ENCODE measurements at regions not wholly inside any gene's neighbourhood (a gene's known extent, or its start where the extent isn't known, plus 50 kb on each side); places are given as distances from the start of the nearest gene placed in this dataset.

- WGBS (ENCODE audit: insufficient coverage, insufficient read length), result no CpG with 5 or more reads among the region's 11 CpGs
- H3K9me3 ChIP-seq (ENCODE audit: control insufficient read depth, insufficient read depth, low read length), result no peaks in the 10 kb centered on the region
- DNase-seq (ENCODE audit: low read depth, low spot score), result no peak
Measured at GRCh38 chr18:70461323-70462077, 172.7 kb downstream of the SOCS6 start.

GRCh38 chr18:70459731-70460130 lies 170.9 kb downstream of the SOCS6 start:
- Histone ChIP-seq H3K27me3 (ENCODE audit: control insufficient read depth, insufficient read depth, low read length) (no peaks in the 10 kb centered on the region), H3K4me3 (ENCODE audit: low read length) (no peak overlapping the region), H3K9me3 (ENCODE audit: control insufficient read depth, insufficient read depth, low read length) (no peaks in the 10 kb centered on the region), H3K27ac (ENCODE audit: low read length) (no peak overlapping the region), H3K4me1 (ENCODE audit: control insufficient read depth, insufficient read depth, low read length) (no peaks in the 10 kb centered on the region), H3K36me3 (ENCODE audit: control insufficient read depth, insufficient read depth, low read length) (no peaks in the 10 kb centered on the region)
- no CpG with 5 or more reads among the region's 5 CpGs for WGBS (ENCODE audit: insufficient coverage, insufficient read length)
- no peak for DNase-seq (ENCODE audit: low read depth, low spot score)

More at GRCh38 chr18:70461323-70462077, 172.7 kb downstream of the SOCS6 start:
- Histone ChIP-seq H3K36me3 (ENCODE audit: control insufficient read depth, insufficient read depth, low read length) (no peaks in the 10 kb centered on the region), H3K27me3 (ENCODE audit: control insufficient read depth, insufficient read depth, low read length) (no peaks in the 10 kb centered on the region), H3K4me3 (ENCODE audit: low read length) (no peak overlapping the region), H3K4me1 (ENCODE audit: control insufficient read depth, insufficient read depth, low read length) (no peaks in the 10 kb centered on the region), H3K27ac (ENCODE audit: low read length) (no peak overlapping the region)

GRCh38 chr18:70459251-70459650 lies 170.4 kb downstream of the SOCS6 start:
- WGBS (ENCODE audit: insufficient coverage, insufficient read length), result 100% methylated on average over 1 of the region's 4 CpGs
- H3K27ac ChIP-seq (ENCODE audit: low read length), result no peak overlapping the region
- H3K4me1 ChIP-seq (ENCODE audit: control insufficient read depth, insufficient read depth, low read length), result no peaks in the 10 kb centered on the region; the same call in 1 of the 2 replicates

GRCh38 chr18:70457788-70458187 lies 168.9 kb downstream of the SOCS6 start:
- Histone ChIP-seq H3K4me1 (ENCODE audit: control insufficient read depth, insufficient read depth, low read length) (no peaks in the 10 kb centered on the region; the same call in 1 of the 2 replicates), H3K27me3 (ENCODE audit: control insufficient read depth, insufficient read depth, low read length) (no peaks in the 10 kb centered on the region), H3K4me3 (ENCODE audit: low read length) (no peak overlapping the region), H3K36me3 (ENCODE audit: control insufficient read depth, insufficient read depth, low read length) (no peaks in the 10 kb centered on the region), H3K9me3 (ENCODE audit: control insufficient read depth, insufficient read depth, low read length) (no peaks in the 10 kb centered on the region), H3K27ac (ENCODE audit: low read length) (no peak overlapping the region)
- no CpG with 5 or more reads among the region's 3 CpGs for WGBS (ENCODE audit: insufficient coverage, insufficient read length)
- DNase-seq (ENCODE audit: low read depth, low spot score), result no peak

More at GRCh38 chr18:70459251-70459650, 170.4 kb downstream of the SOCS6 start:
- Histone ChIP-seq H3K4me3 (ENCODE audit: low read length) (no peak overlapping the region), H3K36me3 (ENCODE audit: control insufficient read depth, insufficient read depth, low read length) (no peaks in the 10 kb centered on the region), H3K9me3 (ENCODE audit: control insufficient read depth, insufficient read depth, low read length) (no peaks in the 10 kb centered on the region), H3K27me3 (ENCODE audit: control insufficient read depth, insufficient read depth, low read length) (no peaks in the 10 kb centered on the region)
- no peak for DNase-seq (ENCODE audit: low read depth, low spot score)

GRCh38 chr18:70457223-70457622 lies 168.4 kb downstream of the SOCS6 start:
- WGBS (ENCODE audit: insufficient coverage, insufficient read length), result no CpG with 5 or more reads among the region's 3 CpGs
- Histone ChIP-seq H3K4me1 (ENCODE audit: control insufficient read depth, insufficient read depth, low read length) (no peaks in the 10 kb centered on the region; the same call in 1 of the 2 replicates), H3K27me3 (ENCODE audit: control insufficient read depth, insufficient read depth, low read length) (no peaks in the 10 kb centered on the region), H3K4me3 (ENCODE audit: low read length) (no peak overlapping the region), H3K36me3 (ENCODE audit: control insufficient read depth, insufficient read depth, low read length) (no peaks in the 10 kb centered on the region), H3K27ac (ENCODE audit: low read length) (no peak overlapping the region), H3K9me3 (ENCODE audit: control insufficient read depth, insufficient read depth, low read length) (no peaks in the 10 kb centered on the region)
- no peak for DNase-seq (ENCODE audit: low read depth, low spot score)

- Histone ChIP-seq H3K9me3 (ENCODE audit: control insufficient read depth, insufficient read depth, low read length) (no peaks in the 10 kb centered on the region), H3K4me1 (ENCODE audit: control insufficient read depth, insufficient read depth, low read length) (no peaks in the 10 kb centered on the region; the same call in 1 of the 2 replicates), H3K27me3 (ENCODE audit: control insufficient read depth, insufficient read depth, low read length) (no peaks in the 10 kb centered on the region), H3K36me3 (ENCODE audit: control insufficient read depth, insufficient read depth, low read length) (no peaks in the 10 kb centered on the region), H3K4me3 (ENCODE audit: low read length) (no peak overlapping the region), H3K27ac (ENCODE audit: low read length) (no peak overlapping the region)
- no peak for DNase-seq (ENCODE audit: low read depth, low spot score)
- WGBS (ENCODE audit: insufficient coverage, insufficient read length), result no CpG with 5 or more reads among the region's 6 CpGs
Measured at GRCh38 chr18:70456376-70456775, 167.5 kb downstream of the SOCS6 start.

- H3K27me3 ChIP-seq (ENCODE audit: control insufficient read depth, insufficient read depth, low read length), result no peaks in the 10 kb centered on the region
- no peaks in the 10 kb centered on the region for H3K9me3 ChIP-seq (ENCODE audit: control insufficient read depth, insufficient read depth, low read length)
- H3K4me1 ChIP-seq (ENCODE audit: control insufficient read depth, insufficient read depth, low read length), result no peaks in the 10 kb centered on the region; the same call in 1 of the 2 replicates
- no peaks in the 10 kb centered on the region for H3K36me3 ChIP-seq (ENCODE audit: control insufficient read depth, insufficient read depth, low read length)
- WGBS (ENCODE audit: insufficient coverage, insufficient read length), result no CpG with 5 or more reads among the region's 2 CpGs
- H3K27ac ChIP-seq (ENCODE audit: low read length), result no peak overlapping the region
- H3K4me3 ChIP-seq (ENCODE audit: low read length), result no peak overlapping the region
- DNase-seq (ENCODE audit: low read depth, low spot score), result no peak
Measured at GRCh38 chr18:70455731-70456130, 166.9 kb downstream of the SOCS6 start.

GRCh38 chr18:70454704-70455322 lies 166.0 kb downstream of the SOCS6 start:
- H3K4me1 ChIP-seq (ENCODE audit: control insufficient read depth, insufficient read depth, low read length), result no peaks in the 10 kb centered on the region; the same call in 1 of the 2 replicates
- no CpG with 5 or more reads among the region's 5 CpGs for WGBS (ENCODE audit: insufficient coverage, insufficient read length)
- no peak overlapping the region for H3K4me3 ChIP-seq (ENCODE audit: low read length)
- H3K27me3 ChIP-seq (ENCODE audit: control insufficient read depth, insufficient read depth, low read length), result no peaks in the 10 kb centered on the region
- peak; percentile 41 for DNase-seq (ENCODE audit: low read depth, low spot score)
- no peaks in the 10 kb centered on the region for H3K9me3 ChIP-seq (ENCODE audit: control insufficient read depth, insufficient read depth, low read length)
- H3K36me3 ChIP-seq (ENCODE audit: control insufficient read depth, insufficient read depth, low read length), result no peaks in the 10 kb centered on the region
- H3K27ac ChIP-seq (ENCODE audit: low read length), result no peak overlapping the region

GRCh38 chr18:70453058-70453775 lies 164.4 kb downstream of the SOCS6 start:
- H3K4me3 ChIP-seq (ENCODE audit: low read length), result no peak overlapping the region
- H3K4me1 ChIP-seq (ENCODE audit: control insufficient read depth, insufficient read depth, low read length), result no peaks in the 10 kb centered on the region; the same call in 1 of the 2 replicates
- no peaks in the 10 kb centered on the region for H3K36me3 ChIP-seq (ENCODE audit: control insufficient read depth, insufficient read depth, low read length)
- DNase-seq (ENCODE audit: low read depth, low spot score), result no peak
- no peaks in the 10 kb centered on the region for H3K9me3 ChIP-seq (ENCODE audit: control insufficient read depth, insufficient read depth, low read length)
- no peak overlapping the region for H3K27ac ChIP-seq (ENCODE audit: low read length)
- no CpG with 5 or more reads among the region's 12 CpGs for WGBS (ENCODE audit: insufficient coverage, insufficient read length)
- H3K27me3 ChIP-seq (ENCODE audit: control insufficient read depth, insufficient read depth, low read length), result no peaks in the 10 kb centered on the region

- H3K4me1 ChIP-seq (ENCODE audit: control insufficient read depth, insufficient read depth, low read length), result no peaks in the 10 kb centered on the region; the same call in 1 of the 2 replicates
- WGBS (ENCODE audit: insufficient coverage, insufficient read length), result no CpG with 5 or more reads among the region's 14 CpGs
- DNase-seq (ENCODE audit: low read depth, low spot score), result no peak
- H3K27ac ChIP-seq (ENCODE audit: low read length), result no peak overlapping the region
- H3K4me3 ChIP-seq (ENCODE audit: low read length), result no peak overlapping the region
- no peaks in the 10 kb centered on the region for H3K36me3 ChIP-seq (ENCODE audit: control insufficient read depth, insufficient read depth, low read length)
- no peaks in the 10 kb centered on the region for H3K9me3 ChIP-seq (ENCODE audit: control insufficient read depth, insufficient read depth, low read length)
- no peaks in the 10 kb centered on the region for H3K27me3 ChIP-seq (ENCODE audit: control insufficient read depth, insufficient read depth, low read length)
Measured at GRCh38 chr18:70452501-70452900, 163.7 kb downstream of the SOCS6 start.
